Astrocyte (in vitro differentiated cells and primary cell): ENCODE measurements at regions not wholly inside any gene's neighbourhood (a gene's known extent, or its start where the extent isn't known, plus 50 kb on each side); places are given as distances from the start of the nearest gene placed in this dataset.

ENCODE experiments used
- DNase-seq: peaks from one replicate; pipeline ENCODE4 v3.0.0-alpha.2; 2010; ENCODE audit warnings: low read depth
- FAIRE-seq: peaks from 2 replicates; lab custom pipeline; 2011; peaks lifted over from hg19 to GRCh38; lab: Jason Lieb, UNC
- H2AFZ ChIP-seq: 2 replicates; pipeline ENCODE4 v1.6.0; 2012; ENCODE audit warnings: low read depth, low read length, inconsistent platforms
- H3K27ac ChIP-seq: 2 replicates; pipeline ENCODE4 v1.5.1; 2011; ENCODE audit warnings: low read depth, low read length, inconsistent platforms
- H3K27me3 ChIP-seq: 2 replicates; pipeline ENCODE4 v1.6.0; 2011; ENCODE audit warnings: low read length, inconsistent platforms; ENCODE audit not compliant: insufficient read depth
- H3K36me3 ChIP-seq: 2 replicates; pipeline ENCODE4 v1.5.1; 2011; ENCODE audit warnings: low read length, inconsistent platforms; ENCODE audit not compliant: insufficient read depth
- H3K4me1 ChIP-seq: 2 replicates; pipeline ENCODE4 v1.5.1; 2011; ENCODE audit warnings: low read length, inconsistent platforms; ENCODE audit not compliant: insufficient read depth
- H3K4me2 ChIP-seq: 2 replicates; pipeline ENCODE4 v1.6.0; 2012; ENCODE audit warnings: low read length, inconsistent platforms
- H3K4me3 ChIP-seq: 2 replicates; pipeline ENCODE4 v1.5.1; 2011; ENCODE audit warnings: low read depth, mild to moderate bottlenecking, low read length, inconsistent platforms; ENCODE audit not compliant: insufficient read depth
- H3K79me2 ChIP-seq: 2 replicates; pipeline ENCODE4 v1.6.0; 2012; ENCODE audit warnings: mild to moderate bottlenecking, low read length, inconsistent platforms; ENCODE audit not compliant: insufficient read depth
- H3K9ac ChIP-seq: 2 replicates; pipeline ENCODE4 v1.6.0; 2012; ENCODE audit warnings: mild to moderate bottlenecking, low read length, inconsistent platforms
- H3K9me3 ChIP-seq: 2 replicates; pipeline ENCODE4 v1.5.1; 2012; ENCODE audit warnings: low read depth, mild to moderate bottlenecking, low read length, inconsistent platforms; ENCODE audit not compliant: insufficient read depth
- H4K20me1 ChIP-seq: 2 replicates; pipeline ENCODE4 v1.6.0; 2012; ENCODE audit warnings: low read length, inconsistent platforms; ENCODE audit not compliant: insufficient read depth
- H3K27ac Mint-ChIP-seq: one replicate; pipeline ENCODE4 v1.8.0; 2021; ENCODE audit warnings: mild to moderate bottlenecking, mixed read lengths; ENCODE audit not compliant: unreplicated experiment
- H3K27me3 Mint-ChIP-seq: one replicate; pipeline ENCODE4 v1.8.0; 2021; ENCODE audit warnings: low read depth, mixed read lengths; ENCODE audit not compliant: unreplicated experiment
- H3K36me3 Mint-ChIP-seq: one replicate; pipeline ENCODE4 v1.8.0; 2021; ENCODE audit warnings: low read depth, mixed read lengths; ENCODE audit not compliant: unreplicated experiment
- H3K4me1 Mint-ChIP-seq: one replicate; pipeline ENCODE4 v1.8.0; 2021; ENCODE audit warnings: low read depth, mixed read lengths; ENCODE audit not compliant: unreplicated experiment
- H3K4me3 Mint-ChIP-seq: one replicate; pipeline ENCODE4 v1.8.0; 2021; ENCODE audit warnings: mild to moderate bottlenecking, moderate library complexity, mixed read lengths; ENCODE audit not compliant: unreplicated experiment
- H3K9me3 Mint-ChIP-seq: one replicate; pipeline ENCODE4 v1.8.0; 2021; ENCODE audit warnings: mild to moderate bottlenecking, mixed read lengths; ENCODE audit not compliant: unreplicated experiment
- EZH2 ChIP-seq: IDR thresholded peaks from 2 replicates; pipeline ENCODE4 v1.6.1; 2012; ENCODE audit warnings: mild to moderate bottlenecking, low read length, inconsistent platforms; ENCODE audit not compliant: insufficient read depth
- TF ChIP-seq, protein P1 (sequence below): IDR thresholded peaks from 2 replicates; pipeline ENCODE4 v1.5.1; 2011; ENCODE audit warnings: low read depth, mild to moderate bottlenecking, inconsistent platforms, low read length, moderate library complexity; ENCODE audit not compliant: insufficient read depth

DNA sequence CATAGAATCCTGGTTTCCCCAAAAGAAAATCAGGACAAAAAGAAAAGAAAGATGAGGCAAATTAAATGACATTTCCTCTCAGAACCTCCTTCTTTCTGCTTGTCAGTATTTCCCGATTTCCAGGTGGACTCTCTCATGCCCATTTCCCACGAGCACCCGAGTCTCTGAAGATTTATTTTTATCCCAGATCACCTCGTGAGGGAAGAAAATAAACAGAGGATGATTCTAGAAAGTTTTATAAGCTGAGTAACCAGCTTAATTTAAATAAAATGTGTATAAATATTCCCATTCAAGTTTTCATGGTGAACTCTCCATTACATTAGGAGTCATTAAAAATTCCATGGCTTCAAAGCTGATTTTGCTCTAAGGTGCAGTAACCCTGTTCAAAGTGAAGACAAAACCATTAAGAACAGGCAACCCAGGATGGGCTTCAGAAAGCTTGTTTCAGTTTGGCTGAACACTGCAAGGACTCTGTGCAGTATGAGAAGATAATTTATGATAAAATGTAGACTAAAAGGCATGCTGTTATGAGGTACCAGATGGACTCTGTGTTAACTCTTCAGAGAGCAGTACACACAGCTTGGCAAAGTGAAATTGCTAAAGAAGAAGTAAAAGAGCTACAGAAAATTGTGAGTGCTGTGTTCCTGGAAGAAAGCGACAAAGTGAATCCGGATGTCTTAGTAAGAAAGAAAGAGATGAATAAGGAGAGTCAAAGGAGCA is 521.3 kb upstream of the LRRN3 start:
- FAIRE-seq (no peak), DNase-seq (no peak)
- Histone ChIP-seq H3K9ac (no peak overlapping the region), H3K4me1 (no peaks in the 10 kb centered on the region), H3K4me2 (no peak overlapping the region), H2AFZ (no peak overlapping the region), H3K79me2 (no peaks in the 10 kb centered on the region), H3K27me3 (no peaks in the 10 kb centered on the region), H4K20me1 (no peaks in the 10 kb centered on the region), H3K27ac (no peak overlapping the region), H3K4me3 (no peak overlapping the region), H3K9me3 (no peaks in the 10 kb centered on the region), H3K36me3 (no peaks in the 10 kb centered on the region)
- Mint-ChIP-seq H3K36me3 (no peaks in the 10 kb centered on the region), H3K4me3 (no peak overlapping the region), H3K4me1 (peaks cover 10% of the 10 kb centered on the region), H3K27ac (peak overlapping the region; percentile 0), H3K27me3 (no peaks in the 10 kb centered on the region), H3K9me3 (no peaks in the 10 kb centered on the region)
- TF ChIP-seq, protein P1, sequence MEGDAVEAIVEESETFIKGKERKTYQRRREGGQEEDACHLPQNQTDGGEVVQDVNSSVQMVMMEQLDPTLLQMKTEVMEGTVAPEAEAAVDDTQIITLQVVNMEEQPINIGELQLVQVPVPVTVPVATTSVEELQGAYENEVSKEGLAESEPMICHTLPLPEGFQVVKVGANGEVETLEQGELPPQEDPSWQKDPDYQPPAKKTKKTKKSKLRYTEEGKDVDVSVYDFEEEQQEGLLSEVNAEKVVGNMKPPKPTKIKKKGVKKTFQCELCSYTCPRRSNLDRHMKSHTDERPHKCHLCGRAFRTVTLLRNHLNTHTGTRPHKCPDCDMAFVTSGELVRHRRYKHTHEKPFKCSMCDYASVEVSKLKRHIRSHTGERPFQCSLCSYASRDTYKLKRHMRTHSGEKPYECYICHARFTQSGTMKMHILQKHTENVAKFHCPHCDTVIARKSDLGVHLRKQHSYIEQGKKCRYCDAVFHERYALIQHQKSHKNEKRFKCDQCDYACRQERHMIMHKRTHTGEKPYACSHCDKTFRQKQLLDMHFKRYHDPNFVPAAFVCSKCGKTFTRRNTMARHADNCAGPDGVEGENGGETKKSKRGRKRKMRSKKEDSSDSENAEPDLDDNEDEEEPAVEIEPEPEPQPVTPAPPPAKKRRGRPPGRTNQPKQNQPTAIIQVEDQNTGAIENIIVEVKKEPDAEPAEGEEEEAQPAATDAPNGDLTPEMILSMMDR: no peak
- TF ChIP-seq EZH2: no peak

DNA sequence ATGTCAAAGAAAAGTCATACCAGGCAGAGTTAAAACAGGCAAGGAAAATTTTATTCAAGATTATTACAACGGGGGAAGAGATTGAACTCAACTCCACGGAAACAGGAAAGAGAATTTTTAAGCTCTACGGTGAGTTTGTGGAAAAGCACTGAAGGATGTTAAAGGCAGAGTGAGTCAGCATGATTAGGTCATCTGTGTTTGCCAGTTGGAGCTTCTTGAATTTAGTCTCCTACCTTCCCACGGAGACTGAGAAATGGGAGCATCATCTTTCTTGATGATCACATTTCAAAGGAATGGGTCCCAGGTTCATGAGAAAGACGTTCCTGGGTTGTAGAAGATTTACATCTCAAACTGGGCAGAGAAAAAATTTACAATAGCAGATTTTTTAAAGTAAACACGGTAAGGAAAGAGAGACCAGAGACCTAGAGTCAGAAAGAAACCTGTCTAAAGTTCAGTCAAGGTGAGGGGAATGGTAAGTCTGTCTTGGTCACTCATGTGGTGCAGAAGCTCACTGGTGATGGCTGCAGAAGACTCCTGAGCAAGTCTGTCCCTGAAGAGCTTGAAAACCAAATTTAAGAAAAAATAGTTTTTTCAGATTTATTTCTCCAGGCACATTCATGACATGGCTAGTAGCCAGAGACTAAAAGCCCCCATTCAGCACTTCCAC is 516.9 kb upstream of the LRRN3 start:
- Histone ChIP-seq H3K4me2 (peak overlapping the region; percentile 53), H3K27me3 (no peaks in the 10 kb centered on the region), H3K4me1 (no peaks in the 10 kb centered on the region), H3K4me3 (no peak overlapping the region), H3K27ac (peak overlapping the region; percentile 52), H2AFZ (peak overlapping the region; percentile 49), H3K9ac (peak overlapping the region; percentile 5), H3K9me3 (no peaks in the 10 kb centered on the region), H3K36me3 (no peaks in the 10 kb centered on the region), H4K20me1 (no peaks in the 10 kb centered on the region), H3K79me2 (no peaks in the 10 kb centered on the region)
- Mint-ChIP-seq H3K9me3 (no peaks in the 10 kb centered on the region), H3K4me1 (peaks cover 13% of the 10 kb centered on the region), H3K4me3 (no peak overlapping the region), H3K36me3 (no peaks in the 10 kb centered on the region), H3K27me3 (no peaks in the 10 kb centered on the region), H3K27ac (peak overlapping the region; percentile 89)
- no peak for TF ChIP-seq EZH2
- TF ChIP-seq, protein P1: no peak
- FAIRE-seq (peak; percentile 65), DNase-seq (peak; percentile 82)

DNA sequence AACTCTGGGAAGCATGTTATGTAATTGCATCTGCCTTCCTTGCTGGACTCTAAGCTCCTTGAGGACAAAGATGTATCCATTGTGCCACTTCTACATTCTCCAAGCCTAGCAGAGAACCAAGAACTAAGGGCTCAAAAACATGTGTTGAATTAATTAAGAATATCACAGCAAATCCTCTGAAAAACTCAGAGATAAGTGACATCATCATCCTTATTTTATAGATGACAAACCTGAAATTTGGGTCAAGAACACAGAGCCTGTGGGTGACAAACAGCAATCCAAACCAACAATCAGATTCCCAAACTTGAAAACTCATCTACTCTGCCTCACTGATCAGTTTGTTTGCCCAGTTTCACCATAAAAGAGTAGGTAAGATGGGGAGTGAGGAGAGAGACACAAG is 503.6 kb upstream of the LRRN3 start:
- H3K9me3 Mint-ChIP-seq: no peaks in the 10 kb centered on the region

More for the DNA sequence above, 503.6 kb upstream of the LRRN3 start:
- H3K27me3 ChIP-seq: no peaks in the 10 kb centered on the region
- H3K4me1 Mint-ChIP-seq: peaks cover 9% of the 10 kb centered on the region
- H3K27ac Mint-ChIP-seq: no peak overlapping the region
- no peaks in the 10 kb centered on the region for H4K20me1 ChIP-seq
- no peaks in the 10 kb centered on the region for H3K4me1 ChIP-seq
- DNase-seq: no peak
- no peak overlapping the region for H3K4me2 ChIP-seq
- no peak overlapping the region for H3K4me3 ChIP-seq
- H3K9ac ChIP-seq: no peak overlapping the region
- no peak overlapping the region for H2AFZ ChIP-seq
- H3K27me3 Mint-ChIP-seq: no peaks in the 10 kb centered on the region
- no peak overlapping the region for H3K27ac ChIP-seq
- H3K9me3 ChIP-seq: no peaks in the 10 kb centered on the region
- no peak for FAIRE-seq
- H3K79me2 ChIP-seq: no peaks in the 10 kb centered on the region
- TF ChIP-seq EZH2: no peak
- TF ChIP-seq, protein P1: no peak
- H3K36me3 Mint-ChIP-seq: no peaks in the 10 kb centered on the region
- H3K36me3 ChIP-seq: no peaks in the 10 kb centered on the region
- H3K4me3 Mint-ChIP-seq: no peak overlapping the region
